Ishikawa (cell line): ENCODE measurements at regions not wholly inside any gene's neighbourhood (a gene's known extent, or its start where the extent isn't known, plus 50 kb on each side); places are given as distances from the start of the nearest gene placed in this dataset.

ENCODE experiments used
- CEBPB ChIP-seq: IDR thresholded peaks from 2 replicates; pipeline ENCODE4 v1.6.1; 2012
- EP300 ChIP-seq: IDR thresholded peaks from 2 replicates; pipeline ENCODE4 v1.6.1; 2012; ENCODE audit warnings: borderline replicate concordance
- NFIC ChIP-seq: IDR thresholded peaks from 2 replicates; pipeline ENCODE4 v1.6.1; 2012
- RAD21 ChIP-seq: IDR thresholded peaks from 2 replicates; pipeline ENCODE4 v1.6.1; 2012; ENCODE audit warnings: low read depth
- TAF1 ChIP-seq: IDR thresholded peaks from 2 replicates; pipeline ENCODE4 v1.6.1; 2012; ENCODE audit warnings: low read depth, mild to moderate bottlenecking
- TCF12 ChIP-seq: IDR thresholded peaks from 2 replicates; pipeline ENCODE4 v1.6.1; 2012; ENCODE audit warnings: low read depth
- TEAD4 ChIP-seq: IDR thresholded peaks from 2 replicates; pipeline ENCODE4 v1.6.1; 2012
- USF1 ChIP-seq: IDR thresholded peaks from 2 replicates; pipeline ENCODE4 v1.6.1; 2012
- YY1 ChIP-seq: IDR thresholded peaks from 2 replicates; pipeline ENCODE4 v1.6.1; 2012; ENCODE audit warnings: low read depth
- ZBTB7A ChIP-seq: IDR thresholded peaks from 2 replicates; pipeline ENCODE4 v1.6.1; 2012; ENCODE audit warnings: low read depth
- TF ChIP-seq, protein P1 (sequence below): IDR thresholded peaks from 2 replicates; pipeline ENCODE4 v1.6.1; 2012
- TF ChIP-seq, protein P2 (sequence below): IDR thresholded peaks from 2 replicates; pipeline ENCODE4 v1.6.1; 2012; ENCODE audit warnings: low read depth, mild to moderate bottlenecking

DNA sequence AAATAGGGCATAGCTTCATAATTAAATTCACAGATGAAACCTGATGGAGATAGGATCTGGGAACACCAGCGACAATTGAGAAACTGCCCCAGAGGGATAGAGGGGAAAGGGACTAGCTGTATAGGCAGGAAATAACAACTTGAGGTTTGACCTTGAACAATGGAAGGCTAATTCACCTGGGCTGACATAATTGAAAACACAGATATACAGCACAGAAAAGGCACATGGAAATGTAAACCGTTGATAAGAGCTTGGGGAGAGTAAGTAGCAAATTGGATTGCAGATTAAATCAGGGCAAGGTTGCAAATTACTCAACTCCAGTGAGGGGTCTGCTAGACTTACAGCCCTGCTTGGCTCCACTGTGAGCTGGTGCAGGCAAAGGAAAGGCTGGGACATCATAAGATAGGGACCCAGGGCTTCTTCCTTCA is 246.7 kb downstream of the DLEU7 start:
- TF ChIP-seq CEBPB, result no peak
- TF ChIP-seq TCF12, result no peak
- TF ChIP-seq NFIC, result no peak
- TF ChIP-seq, protein P1, sequence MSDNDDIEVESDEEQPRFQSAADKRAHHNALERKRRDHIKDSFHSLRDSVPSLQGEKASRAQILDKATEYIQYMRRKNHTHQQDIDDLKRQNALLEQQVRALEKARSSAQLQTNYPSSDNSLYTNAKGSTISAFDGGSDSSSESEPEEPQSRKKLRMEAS, result no peak
- TF ChIP-seq TAF1, result no peak
- TF ChIP-seq TEAD4, result no peak
- no peak for TF ChIP-seq EP300
- no peak for TF ChIP-seq YY1
- no peak for TF ChIP-seq ZBTB7A
- TF ChIP-seq RAD21, result no peak
- TF ChIP-seq, protein P2, sequence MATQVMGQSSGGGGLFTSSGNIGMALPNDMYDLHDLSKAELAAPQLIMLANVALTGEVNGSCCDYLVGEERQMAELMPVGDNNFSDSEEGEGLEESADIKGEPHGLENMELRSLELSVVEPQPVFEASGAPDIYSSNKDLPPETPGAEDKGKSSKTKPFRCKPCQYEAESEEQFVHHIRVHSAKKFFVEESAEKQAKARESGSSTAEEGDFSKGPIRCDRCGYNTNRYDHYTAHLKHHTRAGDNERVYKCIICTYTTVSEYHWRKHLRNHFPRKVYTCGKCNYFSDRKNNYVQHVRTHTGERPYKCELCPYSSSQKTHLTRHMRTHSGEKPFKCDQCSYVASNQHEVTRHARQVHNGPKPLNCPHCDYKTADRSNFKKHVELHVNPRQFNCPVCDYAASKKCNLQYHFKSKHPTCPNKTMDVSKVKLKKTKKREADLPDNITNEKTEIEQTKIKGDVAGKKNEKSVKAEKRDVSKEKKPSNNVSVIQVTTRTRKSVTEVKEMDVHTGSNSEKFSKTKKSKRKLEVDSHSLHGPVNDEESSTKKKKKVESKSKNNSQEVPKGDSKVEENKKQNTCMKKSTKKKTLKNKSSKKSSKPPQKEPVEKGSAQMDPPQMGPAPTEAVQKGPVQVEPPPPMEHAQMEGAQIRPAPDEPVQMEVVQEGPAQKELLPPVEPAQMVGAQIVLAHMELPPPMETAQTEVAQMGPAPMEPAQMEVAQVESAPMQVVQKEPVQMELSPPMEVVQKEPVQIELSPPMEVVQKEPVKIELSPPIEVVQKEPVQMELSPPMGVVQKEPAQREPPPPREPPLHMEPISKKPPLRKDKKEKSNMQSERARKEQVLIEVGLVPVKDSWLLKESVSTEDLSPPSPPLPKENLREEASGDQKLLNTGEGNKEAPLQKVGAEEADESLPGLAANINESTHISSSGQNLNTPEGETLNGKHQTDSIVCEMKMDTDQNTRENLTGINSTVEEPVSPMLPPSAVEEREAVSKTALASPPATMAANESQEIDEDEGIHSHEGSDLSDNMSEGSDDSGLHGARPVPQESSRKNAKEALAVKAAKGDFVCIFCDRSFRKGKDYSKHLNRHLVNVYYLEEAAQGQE, result no peak
- no peak for TF ChIP-seq USF1
